HEK293 (cell line): ENCODE measurements at regions not wholly inside any gene's neighbourhood (a gene's known extent, or its start where the extent isn't known, plus 50 kb on each side); places are given as distances from the start of the nearest gene placed in this dataset.

Experiments used
- CTCF ChIA-PET: fragments of 350-600 bp; formaldehyde crosslinking; extraction: SDS; loops from one replicate; lab custom pipeline; 2021; ENCODE audit warnings: antibody characterized with exemption; lab: Yijun Ruan, JAX
- POLR2A ChIA-PET: fragments of 300-600 bp; formaldehyde crosslinking; extraction: SDS; loops from one replicate; lab custom pipeline; 2020; ENCODE audit warnings: antibody characterized with exemption, inconsistent platforms; lab: Yijun Ruan, JAX
- H3K27ac ChIP-seq: fragments of 200-500 bp; sonication (Bioruptor generic); 2 replicates; pipeline ENCODE4 v1.5.1; 2014; ENCODE audit warnings: low read depth, low read length, control low read depth, inconsistent platforms; ENCODE audit errors: extremely low read depth
- H3K36me3 ChIP-seq, 2 experiments: fragments of 200-500 bp in 1 of 2; sonication (Bioruptor generic) in 1 of 2; 1 replicate in 1 of 2; 2 replicates in 1 of 2; pipeline ENCODE4 v1.5.1; 2014 to 2017; ENCODE audit warnings: inconsistent platforms in 2 of 2, low read length in 2 of 2; ENCODE audit not compliant: control insufficient read depth in 2 of 2, insufficient read depth in 1 of 2
- H3K4me1 ChIP-seq: fragments of 200-500 bp; sonication (Bioruptor generic); 2 replicates; pipeline ENCODE4 v1.5.1; 2014; ENCODE audit warnings: mild to moderate bottlenecking, low read length, inconsistent platforms; ENCODE audit not compliant: control insufficient read depth, insufficient read depth
- H3K4me3 ChIP-seq: 2 replicates; pipeline ENCODE4 v1.5.1; 2011; ENCODE audit warnings: low read depth, mild to moderate bottlenecking, control low read depth, low read length, moderate library complexity
- H3K9me3 ChIP-seq: fragments of 200-500 bp; sonication (Bioruptor generic); 2 replicates; pipeline ENCODE4 v1.5.1; 2014; ENCODE audit warnings: low read depth, low read length, inconsistent platforms; ENCODE audit not compliant: control insufficient read depth, insufficient read depth
- HOXD13 ChIP-seq: sonication (generic); formaldehyde crosslinking; IDR thresholded peaks from 2 replicates; pipeline ENCODE4 v1.8.0; 2022; ENCODE audit warnings: missing genetic modification reagents, borderline replicate concordance
- SP3 ChIP-seq: fragments of 450-650 bp; formaldehyde crosslinking; IDR thresholded peaks from 2 replicates; pipeline ENCODE4 v1.5.1; 2016; ENCODE audit warnings: missing biosample characterization, missing genetic modification characterization
- ZEB2 ChIP-seq: fragments of 450-650 bp; formaldehyde crosslinking; IDR thresholded peaks from 2 replicates; pipeline ENCODE4 v1.5.1; 2016; ENCODE audit warnings: missing biosample characterization, missing genetic modification characterization
- ZFP3 ChIP-seq: fragments of 450-650 bp; formaldehyde crosslinking; IDR thresholded peaks from 2 replicates; pipeline ENCODE4 v1.5.1; 2016; ENCODE audit warnings: low read depth, missing biosample characterization, missing genetic modification characterization
- ZNF214 ChIP-seq: fragments of 450-650 bp; formaldehyde crosslinking; IDR thresholded peaks from 2 replicates; pipeline ENCODE4 v1.5.1; 2017; ENCODE audit warnings: missing biosample characterization, mild to moderate bottlenecking, missing genetic modification characterization, borderline replicate concordance
- ZNF391 ChIP-seq: fragments of 450-650 bp; formaldehyde crosslinking; IDR thresholded peaks from 2 replicates; pipeline ENCODE4 v1.5.1; 2016; ENCODE audit warnings: low read depth, missing biosample characterization, missing genetic modification characterization, borderline replicate concordance
- ZNF510 ChIP-seq: fragments of 450-650 bp; formaldehyde crosslinking; IDR thresholded peaks from 2 replicates; pipeline ENCODE4 v1.5.1; 2018; ENCODE audit warnings: mild to moderate bottlenecking, missing genetic modification characterization, missing biosample characterization; ENCODE audit not compliant: insufficient replicate concordance
- ZNF623 ChIP-seq: fragments of 450-650 bp; formaldehyde crosslinking; IDR thresholded peaks from 2 replicates; pipeline ENCODE4 v1.5.1; 2016; ENCODE audit warnings: missing biosample characterization, missing genetic modification characterization
- ZNF658 ChIP-seq: fragments of 450-650 bp; formaldehyde crosslinking; IDR thresholded peaks from 2 replicates; pipeline ENCODE4; 2016; ENCODE audit warnings: missing biosample characterization, missing genetic modification characterization
- ZSCAN16 ChIP-seq: fragments of 450-650 bp; formaldehyde crosslinking; IDR thresholded peaks from 2 replicates; pipeline ENCODE4 v1.5.1; 2016; ENCODE audit warnings: missing biosample characterization, missing genetic modification characterization
- ZSCAN30 ChIP-seq: fragments of 450-650 bp; IDR thresholded peaks from 2 replicates; pipeline ENCODE4 v1.5.1; 2018; ENCODE audit warnings: missing biosample characterization, mild to moderate bottlenecking, missing genetic modification characterization, moderate library complexity
- ZXDB ChIP-seq: fragments of 450-650 bp; formaldehyde crosslinking; IDR thresholded peaks from 2 replicates; pipeline ENCODE4 v1.5.1; 2016; ENCODE audit warnings: missing biosample characterization, missing genetic modification characterization
- TF ChIP-seq, protein P1 (sequence below): fragments of 450-650 bp; formaldehyde crosslinking; IDR thresholded peaks from 2 replicates; pipeline ENCODE4 v1.5.1; 2016; ENCODE audit warnings: missing biosample characterization, missing genetic modification characterization, low read depth
- TF ChIP-seq, protein P2 (sequence below): fragments of 450-650 bp; formaldehyde crosslinking; conservative IDR thresholded peaks from 2 replicates; pipeline ENCODE4 v1.5.1; 2016; ENCODE audit warnings: low read depth, missing biosample characterization, missing genetic modification characterization
- TF ChIP-seq, protein P3 (sequence below): fragments of 450-650 bp; formaldehyde crosslinking; IDR thresholded peaks from 2 replicates; pipeline ENCODE4 v1.5.1; 2016; ENCODE audit warnings: missing biosample characterization, missing genetic modification characterization

DNA sequence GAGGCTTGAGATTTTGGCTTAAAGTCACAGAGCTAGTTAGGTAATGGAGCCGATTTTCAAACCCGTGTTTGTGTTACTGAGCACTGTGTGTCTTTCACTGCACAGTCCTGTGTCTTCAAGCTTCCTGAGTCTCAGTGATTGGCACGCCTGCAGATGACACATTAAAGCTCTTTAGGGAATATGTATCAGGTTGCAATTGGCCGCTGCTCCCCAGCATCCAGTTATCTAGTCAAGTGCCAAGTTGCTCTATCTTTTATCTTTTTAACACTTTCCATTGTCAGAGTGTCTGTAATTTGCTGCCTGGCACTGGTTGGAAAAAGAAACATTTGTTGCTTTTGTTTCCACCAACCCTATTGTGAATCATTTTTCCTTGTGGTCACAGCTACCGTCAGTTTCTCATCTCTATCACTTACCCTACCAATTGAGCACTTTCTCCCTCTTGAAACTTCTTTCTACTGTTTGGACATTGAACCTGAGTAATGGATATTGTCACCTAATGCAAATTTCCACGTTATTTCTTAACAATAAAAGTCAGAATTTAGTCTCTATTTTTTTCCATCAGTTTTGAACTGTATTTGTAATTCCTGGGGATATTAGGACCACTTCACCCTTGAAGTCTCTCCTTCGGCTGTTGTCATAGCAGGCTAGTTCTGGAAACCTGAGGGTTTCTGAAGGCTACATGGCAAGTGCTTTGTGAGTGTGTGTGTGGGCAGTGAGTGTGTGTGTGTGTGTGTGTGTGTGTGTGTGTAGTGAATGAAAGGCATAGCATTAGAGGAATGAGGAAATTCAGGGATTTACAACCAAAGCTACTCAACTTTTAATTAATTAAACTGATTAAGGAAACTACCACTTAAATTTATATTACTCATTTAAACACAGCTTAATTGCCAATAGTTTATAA lies 274.3 kb downstream of the ISL1 start:
- TF ChIP-seq ZFP3 (tag by site-specific recombination) (no peak), ZNF214 (tag by site-specific recombination) (no peak), ZNF658 (tag by site-specific recombination) (no peak)
- TF ChIP-seq, protein P1, sequence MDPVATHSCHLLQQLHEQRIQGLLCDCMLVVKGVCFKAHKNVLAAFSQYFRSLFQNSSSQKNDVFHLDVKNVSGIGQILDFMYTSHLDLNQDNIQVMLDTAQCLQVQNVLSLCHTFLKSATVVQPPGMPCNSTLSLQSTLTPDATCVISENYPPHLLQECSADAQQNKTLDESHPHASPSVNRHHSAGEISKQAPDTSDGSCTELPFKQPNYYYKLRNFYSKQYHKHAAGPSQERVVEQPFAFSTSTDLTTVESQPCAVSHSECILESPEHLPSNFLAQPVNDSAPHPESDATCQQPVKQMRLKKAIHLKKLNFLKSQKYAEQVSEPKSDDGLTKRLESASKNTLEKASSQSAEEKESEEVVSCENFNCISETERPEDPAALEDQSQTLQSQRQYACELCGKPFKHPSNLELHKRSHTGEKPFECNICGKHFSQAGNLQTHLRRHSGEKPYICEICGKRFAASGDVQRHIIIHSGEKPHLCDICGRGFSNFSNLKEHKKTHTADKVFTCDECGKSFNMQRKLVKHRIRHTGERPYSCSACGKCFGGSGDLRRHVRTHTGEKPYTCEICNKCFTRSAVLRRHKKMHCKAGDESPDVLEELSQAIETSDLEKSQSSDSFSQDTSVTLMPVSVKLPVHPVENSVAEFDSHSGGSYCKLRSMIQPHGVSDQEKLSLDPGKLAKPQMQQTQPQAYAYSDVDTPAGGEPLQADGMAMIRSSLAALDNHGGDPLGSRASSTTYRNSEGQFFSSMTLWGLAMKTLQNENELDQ (tag by site-specific recombination): no peak
- TF ChIP-seq, protein P2, sequence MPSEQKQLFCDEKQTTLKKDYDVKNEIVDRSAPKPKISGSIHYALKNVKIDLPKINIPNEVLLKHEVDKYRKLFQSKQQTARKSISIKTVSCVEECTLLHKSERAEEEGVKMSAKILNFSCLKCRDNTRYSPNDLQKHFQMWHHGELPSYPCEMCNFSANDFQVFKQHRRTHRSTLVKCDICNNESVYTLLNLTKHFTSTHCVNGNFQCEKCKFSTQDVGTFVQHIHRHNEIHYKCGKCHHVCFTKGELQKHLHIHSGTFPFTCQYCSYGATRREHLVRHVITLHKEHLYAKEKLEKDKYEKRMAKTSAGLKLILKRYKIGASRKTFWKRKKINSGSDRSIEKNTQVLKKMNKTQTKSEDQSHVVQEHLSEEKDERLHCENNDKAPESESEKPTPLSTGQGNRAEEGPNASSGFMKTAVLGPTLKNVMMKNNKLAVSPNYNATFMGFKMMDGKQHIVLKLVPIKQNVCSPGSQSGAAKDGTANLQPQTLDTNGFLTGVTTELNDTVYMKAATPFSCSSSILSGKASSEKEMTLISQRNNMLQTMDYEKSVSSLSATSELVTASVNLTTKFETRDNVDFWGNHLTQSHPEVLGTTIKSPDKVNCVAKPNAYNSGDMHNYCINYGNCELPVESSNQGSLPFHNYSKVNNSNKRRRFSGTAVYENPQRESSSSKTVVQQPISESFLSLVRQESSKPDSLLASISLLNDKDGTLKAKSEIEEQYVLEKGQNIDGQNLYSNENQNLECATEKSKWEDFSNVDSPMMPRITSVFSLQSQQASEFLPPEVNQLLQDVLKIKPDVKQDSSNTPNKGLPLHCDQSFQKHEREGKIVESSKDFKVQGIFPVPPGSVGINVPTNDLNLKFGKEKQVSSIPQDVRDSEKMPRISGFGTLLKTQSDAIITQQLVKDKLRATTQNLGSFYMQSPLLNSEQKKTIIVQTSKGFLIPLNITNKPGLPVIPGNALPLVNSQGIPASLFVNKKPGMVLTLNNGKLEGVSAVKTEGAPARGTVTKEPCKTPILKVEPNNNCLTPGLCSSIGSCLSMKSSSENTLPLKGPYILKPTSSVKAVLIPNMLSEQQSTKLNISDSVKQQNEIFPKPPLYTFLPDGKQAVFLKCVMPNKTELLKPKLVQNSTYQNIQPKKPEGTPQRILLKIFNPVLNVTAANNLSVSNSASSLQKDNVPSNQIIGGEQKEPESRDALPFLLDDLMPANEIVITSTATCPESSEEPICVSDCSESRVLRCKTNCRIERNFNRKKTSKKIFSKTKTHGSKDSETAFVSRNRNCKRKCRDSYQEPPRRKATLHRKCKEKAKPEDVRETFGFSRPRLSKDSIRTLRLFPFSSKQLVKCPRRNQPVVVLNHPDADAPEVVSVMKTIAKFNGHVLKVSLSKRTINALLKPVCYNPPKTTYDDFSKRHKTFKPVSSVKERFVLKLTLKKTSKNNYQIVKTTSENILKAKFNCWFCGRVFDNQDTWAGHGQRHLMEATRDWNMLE (tag by site-specific recombination): no peak
- Histone ChIP-seq H3K27ac (no peak overlapping the region), H3K4me1 (peaks cover 4% of the 10 kb centered on the region; the same call in 1 of the 2 replicates), H3K36me3 (no peaks in the 10 kb centered on the region), H3K9me3 (no peaks in the 10 kb centered on the region), H3K4me3 (no peak overlapping the region)
- POLR2A ChIA-PET: no interaction called here
- CTCF ChIA-PET: interaction anchor here (1.0 kb wide), 1 partner anchor 272 kb away, joined by 3 read pairs; no protein-coding TSS in a partner anchor

DNA sequence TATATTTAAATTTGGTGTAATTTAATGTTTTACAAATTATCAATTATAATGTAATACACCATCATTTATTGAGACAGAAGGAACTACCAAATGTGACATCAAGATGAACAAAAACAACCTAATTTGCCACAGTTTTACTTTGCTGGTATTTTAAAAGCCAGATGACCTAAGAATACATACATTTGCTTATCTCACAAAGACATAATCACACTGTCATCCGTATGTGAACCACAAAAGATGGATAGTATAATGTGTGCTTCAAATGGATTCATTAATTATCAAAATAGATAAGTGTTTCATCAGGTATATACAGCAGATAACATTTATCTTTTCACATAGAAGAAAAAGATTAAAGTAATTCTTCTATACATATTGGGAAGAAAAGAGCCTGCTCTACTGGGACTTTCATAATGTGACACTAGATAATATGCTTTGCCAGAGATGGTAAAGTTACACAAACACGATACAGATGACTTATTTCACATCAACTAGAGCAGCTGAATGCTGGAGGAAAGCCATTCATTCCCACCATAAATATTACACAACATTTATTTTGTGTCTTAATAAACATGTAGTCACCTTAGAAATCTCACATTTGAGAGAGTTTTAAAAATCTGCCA lies 278.5 kb downstream of the ISL1 start:
- H3K36me3 ChIP-seq: no peaks in the 10 kb centered on the region
- no peak overlapping the region for H3K27ac ChIP-seq
- POLR2A ChIA-PET: no interaction called here
- peaks cover 4% of the 10 kb centered on the region; the same call in 1 of the 2 replicates for H3K4me1 ChIP-seq
- CTCF ChIA-PET: no interaction called here
- H3K4me3 ChIP-seq: no peak overlapping the region
- no peaks in the 10 kb centered on the region for H3K9me3 ChIP-seq
- no peak for TF ChIP-seq ZNF510 (tag by site-specific recombination)
- no peak for TF ChIP-seq ZEB2
- TF ChIP-seq SP3 (tag by site-specific recombination): no peak
- no peak for TF ChIP-seq ZNF623 (tag by site-specific recombination)
- no peak for TF ChIP-seq HOXD13 (CRISPR knock-in tag)
- no peak for TF ChIP-seq ZXDB (tag by site-specific recombination)
- TF ChIP-seq, protein P2 (tag by site-specific recombination): no peak
- TF ChIP-seq, protein P3, sequence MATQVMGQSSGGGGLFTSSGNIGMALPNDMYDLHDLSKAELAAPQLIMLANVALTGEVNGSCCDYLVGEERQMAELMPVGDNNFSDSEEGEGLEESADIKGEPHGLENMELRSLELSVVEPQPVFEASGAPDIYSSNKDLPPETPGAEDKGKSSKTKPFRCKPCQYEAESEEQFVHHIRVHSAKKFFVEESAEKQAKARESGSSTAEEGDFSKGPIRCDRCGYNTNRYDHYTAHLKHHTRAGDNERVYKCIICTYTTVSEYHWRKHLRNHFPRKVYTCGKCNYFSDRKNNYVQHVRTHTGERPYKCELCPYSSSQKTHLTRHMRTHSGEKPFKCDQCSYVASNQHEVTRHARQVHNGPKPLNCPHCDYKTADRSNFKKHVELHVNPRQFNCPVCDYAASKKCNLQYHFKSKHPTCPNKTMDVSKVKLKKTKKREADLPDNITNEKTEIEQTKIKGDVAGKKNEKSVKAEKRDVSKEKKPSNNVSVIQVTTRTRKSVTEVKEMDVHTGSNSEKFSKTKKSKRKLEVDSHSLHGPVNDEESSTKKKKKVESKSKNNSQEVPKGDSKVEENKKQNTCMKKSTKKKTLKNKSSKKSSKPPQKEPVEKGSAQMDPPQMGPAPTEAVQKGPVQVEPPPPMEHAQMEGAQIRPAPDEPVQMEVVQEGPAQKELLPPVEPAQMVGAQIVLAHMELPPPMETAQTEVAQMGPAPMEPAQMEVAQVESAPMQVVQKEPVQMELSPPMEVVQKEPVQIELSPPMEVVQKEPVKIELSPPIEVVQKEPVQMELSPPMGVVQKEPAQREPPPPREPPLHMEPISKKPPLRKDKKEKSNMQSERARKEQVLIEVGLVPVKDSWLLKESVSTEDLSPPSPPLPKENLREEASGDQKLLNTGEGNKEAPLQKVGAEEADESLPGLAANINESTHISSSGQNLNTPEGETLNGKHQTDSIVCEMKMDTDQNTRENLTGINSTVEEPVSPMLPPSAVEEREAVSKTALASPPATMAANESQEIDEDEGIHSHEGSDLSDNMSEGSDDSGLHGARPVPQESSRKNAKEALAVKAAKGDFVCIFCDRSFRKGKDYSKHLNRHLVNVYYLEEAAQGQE (tag by site-specific recombination): no peak
- no peak for TF ChIP-seq ZFP3 (tag by site-specific recombination)
- no peak for TF ChIP-seq ZNF391 (tag by site-specific recombination)
- no peak for TF ChIP-seq ZSCAN16 (tag by site-specific recombination)
- TF ChIP-seq ZSCAN30 (tag by site-specific recombination): no peak
